IMR-90 (cell line): ENCODE measurements at regions not wholly inside any gene's neighbourhood (a gene's known extent, or its start where the extent isn't known, plus 50 kb on each side); places are given as distances from the start of the nearest gene placed in this dataset.

Experiments
- ATAC-seq: fragments of 200-7000 bp; cut with Tn5 transposase; 2 replicates; pipeline ENCODE4 v1.9.1; 2020; ENCODE audit warnings: low read depth, mild to moderate bottlenecking, moderate library complexity
- BruUV-seq: library from RNA; stranded (reverse); fragments of 400-500 nt; replicated peaks from 2 replicates; lab custom pipeline; 2021; lab: Mats Ljungman, UMichigan
- CTCF ChIA-PET: fragments of 300-600 bp; formaldehyde crosslinking; extraction: SDS; loops from one replicate; lab custom pipeline; 2021; ENCODE audit warnings: antibody characterized with exemption; lab: Yijun Ruan, JAX
- POLR2A ChIA-PET: fragments of 300-600 bp; sonication (Branson Sonifier 250); formaldehyde crosslinking; loops from one replicate; lab custom pipeline; 2022; ENCODE audit warnings: antibody characterized with exemption; ENCODE audit not compliant: unreplicated experiment; lab: Charles Lee
- DNase-seq: peaks from one replicate; pipeline ENCODE4 v3.0.0; 2013
- H2AFZ ChIP-seq: replicated peaks from 2 replicates; pipeline ENCODE3; 2013; ENCODE audit warnings: low read length, mild to moderate bottlenecking; ENCODE audit not compliant: poor library complexity
- H2AK5ac ChIP-seq: 2 replicates; pipeline ENCODE4 v1.6.1; 2013; ENCODE audit warnings: low read depth, low read length, inconsistent platforms
- H2AK9ac ChIP-seq: replicated peaks from 2 replicates; pipeline ENCODE3; 2013; ENCODE audit warnings: mild to moderate bottlenecking, low read depth, low read length, moderate library complexity; ENCODE audit not compliant: poor library complexity
- H2BK120ac ChIP-seq: 2 replicates; pipeline ENCODE4 v1.6.1; 2013; ENCODE audit warnings: low read depth, low read length, inconsistent platforms
- H2BK15ac ChIP-seq: 3 replicates; pipeline ENCODE4 v1.6.1; 2013; ENCODE audit warnings: low read depth, low read length, inconsistent platforms
- H2BK20ac ChIP-seq: 2 replicates; pipeline ENCODE4 v1.6.1; 2013; ENCODE audit warnings: low read depth, mild to moderate bottlenecking, inconsistent platforms, low read length, moderate library complexity
- H2BK5ac ChIP-seq: 2 replicates; pipeline ENCODE4 v1.6.1; 2013; ENCODE audit warnings: mild to moderate bottlenecking, low read depth, low read length, inconsistent platforms; ENCODE audit not compliant: poor library complexity, severe bottlenecking
- H3K14ac ChIP-seq: replicated peaks from 2 replicates; pipeline ENCODE4 v1.6.1; 2013; ENCODE audit warnings: low read depth, low read length, inconsistent platforms
- H3K18ac ChIP-seq: 2 replicates; pipeline ENCODE4 v1.6.1; 2013; ENCODE audit warnings: low read depth, low read length, control low read depth
- H3K23ac ChIP-seq: 2 replicates; pipeline ENCODE4 v1.6.1; 2013; ENCODE audit warnings: low read depth, low read length, inconsistent platforms
- H3K27ac ChIP-seq: 2 replicates; pipeline ENCODE4 v1.5.1; 2013; ENCODE audit warnings: mild to moderate bottlenecking, control low read depth, low read length; ENCODE audit not compliant: insufficient read depth
- H3K27me3 ChIP-seq: 2 replicates; pipeline ENCODE4 v1.6.1; 2013; ENCODE audit warnings: low read length; ENCODE audit not compliant: control insufficient read depth, insufficient read depth
- H3K36me3 ChIP-seq: 2 replicates; pipeline ENCODE4 v1.6.1; 2013; ENCODE audit warnings: low read length, mixed read lengths; ENCODE audit not compliant: control insufficient read depth, insufficient read depth
- H3K4ac ChIP-seq: 2 replicates; pipeline ENCODE4 v1.6.1; 2013; ENCODE audit warnings: low read depth, low read length, inconsistent platforms
- H3K4me1 ChIP-seq: 2 replicates; pipeline ENCODE4 v1.6.1; 2013; ENCODE audit warnings: low read length, mixed read lengths; ENCODE audit not compliant: control insufficient read depth, insufficient read depth
- H3K4me2 ChIP-seq: 2 replicates; pipeline ENCODE4 v1.6.1; 2013; ENCODE audit warnings: low read depth, mild to moderate bottlenecking, control low read depth, low read length, moderate library complexity
- H3K4me3 ChIP-seq: 2 replicates; pipeline ENCODE4 v1.5.1; 2013; ENCODE audit warnings: low read depth, mild to moderate bottlenecking, control low read depth, low read length, moderate library complexity; ENCODE audit not compliant: insufficient read depth
- H3K56ac ChIP-seq: 2 replicates; pipeline ENCODE4 v1.6.1; 2013; ENCODE audit warnings: low read length, inconsistent platforms; ENCODE audit not compliant: insufficient read depth; ENCODE audit errors: extremely low read depth
- H3K79me1 ChIP-seq, 2 experiments: 2 replicates each; pipeline ENCODE4 v1.6.1; 2013; ENCODE audit warnings: low read length in 2 of 2, inconsistent platforms in 1 of 2, low read depth in 1 of 2
- H3K9ac ChIP-seq: 2 replicates; pipeline ENCODE4 v1.6.1; 2013; ENCODE audit warnings: low read depth, low read length, control low read depth
- H3K9me1 ChIP-seq: 2 replicates; pipeline ENCODE4 v1.6.1; 2013; ENCODE audit warnings: low read length, inconsistent platforms; ENCODE audit not compliant: insufficient read depth
- H3K9me3 ChIP-seq: 2 replicates; pipeline ENCODE4 v1.6.1; 2013; ENCODE audit warnings: low read length; ENCODE audit not compliant: control insufficient read depth, insufficient read depth
- H4K20me1 ChIP-seq: 2 replicates; pipeline ENCODE4 v1.6.1; 2013; ENCODE audit warnings: low read length, inconsistent platforms; ENCODE audit not compliant: insufficient read depth
- H4K5ac ChIP-seq: 2 replicates; pipeline ENCODE4 v1.6.1; 2013; ENCODE audit warnings: mild to moderate bottlenecking, low read depth, low read length, control low read depth
- H4K8ac ChIP-seq, 2 experiments: 2 replicates each; pipeline ENCODE4 v1.6.1; 2013; ENCODE audit warnings: low read depth in 2 of 2, low read length in 2 of 2, control low read depth in 1 of 2, inconsistent platforms in 1 of 2
- H4K91ac ChIP-seq: 2 replicates; pipeline ENCODE4 v1.6.1; 2013; ENCODE audit warnings: low read depth, low read length, inconsistent platforms; ENCODE audit not compliant: insufficient read depth
- BHLHE40 ChIP-seq: fragments of 150-350 bp; IDR thresholded peaks from 2 replicates; pipeline ENCODE4 v1.6.1; 2016; ENCODE audit warnings: mild to moderate bottlenecking, low read depth, low read length
- CEBPB ChIP-seq: IDR thresholded peaks from 2 replicates; pipeline ENCODE4 v1.6.1; 2012; ENCODE audit warnings: low read depth, low read length, improper control_type of control experiment
- CHD1 ChIP-seq: IDR thresholded peaks from 2 replicates; pipeline ENCODE4 v1.6.1; 2012; ENCODE audit warnings: low read depth, low read length, improper control_type of control experiment
- CTCF ChIP-seq: conservative IDR thresholded peaks from 2 replicates; pipeline ENCODE4 v1.5.1; 2012; ENCODE audit warnings: mild to moderate bottlenecking, low read depth, low read length, improper control_type of control experiment
- ELK1 ChIP-seq: fragments of 150-350 bp; IDR thresholded peaks from 2 replicates; pipeline ENCODE4 v1.6.1; 2016; ENCODE audit warnings: low read depth, mild to moderate bottlenecking, low read length, moderate library complexity, borderline replicate concordance
- FOS ChIP-seq: fragments of 150-350 bp; IDR thresholded peaks from 2 replicates; pipeline ENCODE4 v1.6.1; 2016; ENCODE audit warnings: low read depth, low read length
- MAFK ChIP-seq: IDR thresholded peaks from 2 replicates; pipeline ENCODE4 v1.6.1; 2012; ENCODE audit warnings: low read depth, low read length, improper control_type of control experiment
- MAZ ChIP-seq: IDR thresholded peaks from 2 replicates; pipeline ENCODE4 v1.6.1; 2012; ENCODE audit warnings: low read depth, mild to moderate bottlenecking, low read length, improper control_type of control experiment, moderate library complexity, borderline replicate concordance
- MXI1 ChIP-seq: IDR thresholded peaks from 2 replicates; pipeline ENCODE4 v1.6.1; 2012; ENCODE audit warnings: low read depth, mild to moderate bottlenecking, low read length, moderate library complexity, borderline replicate concordance
- NFE2L2 ChIP-seq: fragments of 150-350 bp; IDR thresholded peaks from 2 replicates; pipeline ENCODE4 v1.6.1; 2016; ENCODE audit warnings: low read depth, mild to moderate bottlenecking, low read length
- POLR2A ChIP-seq: IDR thresholded peaks from 2 replicates; pipeline ENCODE4 v1.6.1; 2012; ENCODE audit warnings: mild to moderate bottlenecking, low read depth, low read length
- RAD21 ChIP-seq: IDR thresholded peaks from 2 replicates; pipeline ENCODE4 v1.6.1; 2012; ENCODE audit warnings: low read length, improper control_type of control experiment
- RCOR1 ChIP-seq: IDR thresholded peaks from 2 replicates; pipeline ENCODE4 v1.6.1; 2012; ENCODE audit warnings: mild to moderate bottlenecking, low read length, improper control_type of control experiment; ENCODE audit not compliant: insufficient replicate concordance
- RFX5 ChIP-seq: IDR thresholded peaks from 2 replicates; pipeline ENCODE4 v1.8.0; 2012; ENCODE audit warnings: low read depth, mild to moderate bottlenecking, low read length, moderate library complexity
- SMC3 ChIP-seq: fragments of 150-350 bp; IDR thresholded peaks from 2 replicates; pipeline ENCODE4 v1.6.1; 2016; ENCODE audit warnings: low read depth, mild to moderate bottlenecking, antibody characterized with exemption, low read length, moderate library complexity
- USF2 ChIP-seq: fragments of 150-350 bp; IDR thresholded peaks from 2 replicates; pipeline ENCODE4 v1.6.1; 2017; ENCODE audit warnings: mild to moderate bottlenecking, antibody characterized with exemption, low read length, low read depth
- WGBS, 2 experiments: methylation state at CpG; one replicate each; pipeline versions ENCODE4 v1.1.5 to v1.1.7; 2013; ENCODE audit warnings: missing lambda C conversion rate in 2 of 2; ENCODE audit not compliant: insufficient read length in 1 of 2; ENCODE audit errors: extremely low coverage in 2 of 2; 5-methylcytosine and 5-hydroxymethylcytosine counted together
- dilution Hi-C: fragments of 300-500 bp; cut with HindIII; formaldehyde crosslinking; loops from one replicate; pipeline ENCODE4 v1.14.3; 2018; ENCODE audit warnings: low sequenced_read_pairs; ENCODE audit not compliant: unreplicated experiment
- in situ Hi-C: fragments of 300-500 bp; cut with MboI; formaldehyde crosslinking; loops from 3 replicates; pipeline ENCODE4 v1.14.3; 2019; ENCODE audit warnings: low sequenced_read_pairs, inconsistent platforms, mixed read lengths
- intact Hi-C: fragments of 100-400 bp; cut with micrococcal nuclease; formaldehyde crosslinking; loops from 2 replicates; pipeline ENCODE4 v1.10.0; 2022

GRCh38 chr6:4611429-4612129 is 164.6 kb upstream of the CDYL start:
- Histone ChIP-seq H3K18ac (no peak overlapping the region), H2AK5ac (0 out of 2 replicates have a peak overlapping the region, but pooled peaks have one; percentile 21), H3K23ac (no peak overlapping the region), H3K9me3 (no peaks in the 10 kb centered on the region), H3K36me3 (no peaks in the 10 kb centered on the region), H4K5ac (no peak overlapping the region), H3K4me1 (peaks cover 12% of the 10 kb centered on the region), H4K20me1 (no peaks in the 10 kb centered on the region), H2BK15ac (0 out of 3 replicates have a peak overlapping the region, but pooled peaks have one; percentile 4), H3K9me1 (peaks cover 11% of the 10 kb centered on the region; the same call in 1 of the 2 replicates), H3K4me2 (no peak overlapping the region), H2BK120ac (peak overlapping the region; percentile 24; the same call in 1 of the 2 replicates), H4K91ac (no peak overlapping the region), H3K14ac (peak overlapping the region; percentile 14; the same call in 1 of the 2 replicates), H3K4ac (no peak overlapping the region), H3K27ac (no peak overlapping the region), H2BK5ac (no peak overlapping the region), H2AK9ac (no peak overlapping the region), H3K56ac (no peak overlapping the region), H3K9ac (no peak overlapping the region), H2AFZ (peak overlapping the region; percentile 23), H3K27me3 (no peaks in the 10 kb centered on the region), H4K8ac (peak overlapping the region in 1 of 2 experiments; percentile 3; a peak in 1 of 4 replicates), H3K79me1 (no peaks in the 10 kb centered on the region), H3K4me3 (no peak overlapping the region), H2BK20ac (no peak overlapping the region)
- TF ChIP-seq RFX5: no peak
- no peak for TF ChIP-seq CEBPB
- no peak for TF ChIP-seq MAFK
- no peak for TF ChIP-seq NFE2L2
- no peak for TF ChIP-seq CHD1
- TF ChIP-seq FOS: no peak
- TF ChIP-seq CTCF: no peak
- no peak for TF ChIP-seq RAD21
- TF ChIP-seq SMC3: no peak
- TF ChIP-seq ELK1: no peak
- no peak for TF ChIP-seq MAZ
- TF ChIP-seq MXI1: no peak
- TF ChIP-seq RCOR1: no peak
- TF ChIP-seq POLR2A: no peak
- TF ChIP-seq USF2: no peak
- no peak for TF ChIP-seq BHLHE40
- intact Hi-C loops (no loop called here), in situ Hi-C loops (no loop called here), dilution Hi-C loops (no loop called here)
- DNase-seq: no peak
- 17% methylated on average over 1 of the region's 9 CpGs; no CpG with 5 or more reads in 1 of the 2 experiments for WGBS, 2 experiments
- POLR2A ChIA-PET: no interaction called here
- no peak for ATAC-seq
- CTCF ChIA-PET: no interaction called here
- BruUV-seq: no TSS peak
